ENCODE measurements at regions not wholly inside any gene's neighbourhood (a gene's known extent, or its start where the extent isn't known, plus 50 kb on each side); places are given as distances from the start of the nearest gene placed in this dataset.
"Not testable (repeated sequence)": the region's sequence is repeated elsewhere in the genome, so short reads cannot be mapped to it uniquely, and the experiment has no call there.

DNA sequence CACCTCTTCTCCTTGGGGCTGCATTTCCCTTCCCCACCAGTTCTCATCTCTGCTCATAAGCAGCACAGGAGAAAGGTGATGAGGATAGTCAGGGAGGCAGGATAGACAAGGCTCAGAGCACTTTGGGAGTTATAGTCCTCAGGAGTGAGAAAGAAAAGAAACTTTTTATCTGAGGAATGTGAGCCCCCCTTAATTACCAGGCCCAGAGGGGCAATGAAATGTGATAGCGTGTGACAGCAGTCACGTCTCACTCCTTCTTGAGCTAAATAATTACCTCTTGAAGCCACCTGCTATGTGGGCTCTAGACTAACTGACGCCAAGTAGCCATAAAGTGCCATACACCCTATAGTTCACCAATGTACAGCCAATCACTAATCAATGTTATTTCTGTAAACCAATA is 105.8 kb downstream of the SPP2 start:
- DNase-seq (ENCODE audit: low read depth): no peak

DNA sequence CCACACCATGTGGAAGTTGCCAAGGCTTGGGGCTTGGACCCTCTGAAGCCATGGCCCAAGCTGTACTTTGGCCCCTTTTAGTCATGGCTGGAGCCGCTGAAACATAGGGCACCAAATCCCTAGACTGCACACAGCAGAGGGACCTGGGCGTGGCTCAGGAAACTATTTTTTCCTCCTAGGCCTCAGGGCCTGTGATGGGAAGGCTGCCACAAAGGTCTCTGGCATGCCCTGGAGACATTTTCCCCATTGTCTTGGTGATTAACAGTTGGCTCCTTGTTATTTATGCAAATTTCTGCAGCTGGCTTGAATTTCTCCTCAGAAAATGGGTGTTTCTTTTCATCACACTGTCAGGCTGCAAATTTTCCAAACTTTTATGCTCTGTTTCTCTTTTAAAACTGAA is 102.3 kb downstream of the SPP2 start:
- not testable (repeated sequence) for DNase-seq (ENCODE audit: low read depth)

GRCh38 chr2:234147335-234147861 is 96.9 kb downstream of the SPP2 start:
- no peak for DNase-seq (ENCODE audit: low read depth)

DNA sequence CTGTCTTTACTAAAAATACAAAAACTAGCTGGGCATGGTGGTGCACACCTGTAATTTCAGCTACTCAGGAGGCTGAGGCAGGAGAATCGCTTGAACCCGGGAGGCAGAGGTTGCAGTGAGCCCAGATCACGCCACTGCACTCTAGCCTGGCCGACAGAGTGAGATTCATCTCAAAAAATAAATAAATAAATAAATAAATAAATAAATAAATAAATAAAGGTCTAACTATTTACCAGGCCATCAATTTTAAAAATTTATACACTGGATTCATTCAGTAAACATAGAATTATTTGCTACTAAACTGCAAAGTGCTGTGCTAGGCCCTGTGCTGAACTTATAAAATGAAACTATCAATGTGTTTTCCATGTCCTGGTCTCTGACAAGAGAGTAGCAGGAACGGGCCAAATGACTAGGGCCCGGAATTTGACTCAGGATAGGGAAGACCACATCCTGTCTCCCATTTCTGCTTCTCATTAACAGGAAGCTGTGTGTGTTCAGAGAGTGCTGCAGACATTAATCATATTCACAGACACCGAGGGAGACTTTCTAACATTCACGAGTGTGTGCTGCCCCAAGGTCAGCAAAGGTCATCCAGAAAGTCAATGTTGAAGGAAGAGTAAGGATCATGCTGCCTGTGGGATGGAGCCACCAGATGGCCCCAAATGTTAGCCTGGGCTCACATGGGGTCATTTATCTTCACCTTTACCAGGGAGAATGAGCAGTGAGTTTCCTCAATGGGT is 95.8 kb downstream of the SPP2 start:
- DNase-seq (ENCODE audit: low read depth): peak; percentile 81

- DNase-seq (ENCODE audit: low read depth): no peak
These were observed 95.0 kb downstream of the SPP2 start for GRCh38 chr2:234145511-234145910.

- no peak for DNase-seq (ENCODE audit: low read depth)
These were observed 94.6 kb downstream of the SPP2 start for GRCh38 chr2:234145057-234145456.

DNA sequence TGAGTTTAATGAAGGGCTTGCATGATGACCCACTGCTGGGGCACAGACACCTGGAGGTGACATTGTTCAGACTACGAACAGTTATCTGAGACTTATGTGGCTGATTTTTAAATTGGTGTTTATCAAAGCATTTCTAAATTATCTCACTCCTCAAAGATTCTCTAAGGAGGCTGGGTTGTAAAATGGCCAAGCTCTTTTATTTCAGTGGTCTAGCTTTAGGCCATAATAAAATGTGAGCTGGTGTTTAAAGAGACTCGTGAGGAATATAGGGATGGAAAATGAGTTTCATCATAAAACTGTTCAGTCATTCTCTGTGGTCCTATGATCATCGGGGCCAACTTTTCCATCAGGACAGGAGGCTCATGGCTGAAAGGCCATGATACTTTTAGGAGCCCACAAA is 93.4 kb downstream of the SPP2 start:
- DNase-seq (ENCODE audit: low read depth): no peak

DNA sequence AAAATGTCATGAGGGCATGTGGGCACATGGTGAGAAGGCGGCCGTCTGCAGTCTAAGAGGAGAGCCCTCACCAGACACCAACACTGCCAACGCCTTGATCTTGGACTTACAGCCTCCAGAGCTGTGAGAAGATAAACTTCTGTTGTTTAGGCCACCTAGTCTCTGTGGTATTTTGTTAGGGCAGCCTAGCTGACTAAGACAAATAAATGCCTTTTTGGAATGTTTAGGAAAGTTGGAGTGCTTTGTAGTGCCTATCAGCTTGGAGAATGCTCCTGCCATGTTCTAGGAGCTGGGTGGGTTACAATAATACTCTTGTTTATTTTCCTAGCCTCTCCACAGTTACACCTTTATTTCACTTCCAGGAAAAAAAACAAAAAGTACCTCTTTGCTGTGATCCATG is 92.0 kb downstream of the SPP2 start:
- no peak for DNase-seq (ENCODE audit: low read depth)

DNA sequence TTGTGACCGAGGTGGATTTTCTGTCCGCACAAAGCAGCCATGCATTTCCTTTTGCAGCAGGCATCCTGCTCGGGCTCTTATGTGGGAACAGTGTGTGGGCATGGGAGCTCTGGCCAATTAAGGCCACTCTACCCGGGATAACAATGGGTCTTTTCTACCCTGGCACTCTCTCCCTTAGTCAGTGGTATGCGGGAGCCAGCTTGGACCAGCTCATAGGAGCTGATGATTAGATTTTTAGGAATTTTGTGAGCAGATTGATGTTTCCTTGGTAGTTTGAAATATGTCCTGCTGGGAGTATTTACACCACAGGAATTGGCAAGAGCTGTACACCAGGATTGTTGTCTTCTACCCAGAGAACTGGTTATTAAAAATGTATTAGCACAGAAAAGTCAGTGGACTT is 89.3 kb downstream of the SPP2 start:
- DNase-seq (ENCODE audit: low read depth): no peak

GRCh38 chr2:234138836-234139235 is 88.3 kb downstream of the SPP2 start:
- DNase-seq (ENCODE audit: low read depth): no peak

DNA sequence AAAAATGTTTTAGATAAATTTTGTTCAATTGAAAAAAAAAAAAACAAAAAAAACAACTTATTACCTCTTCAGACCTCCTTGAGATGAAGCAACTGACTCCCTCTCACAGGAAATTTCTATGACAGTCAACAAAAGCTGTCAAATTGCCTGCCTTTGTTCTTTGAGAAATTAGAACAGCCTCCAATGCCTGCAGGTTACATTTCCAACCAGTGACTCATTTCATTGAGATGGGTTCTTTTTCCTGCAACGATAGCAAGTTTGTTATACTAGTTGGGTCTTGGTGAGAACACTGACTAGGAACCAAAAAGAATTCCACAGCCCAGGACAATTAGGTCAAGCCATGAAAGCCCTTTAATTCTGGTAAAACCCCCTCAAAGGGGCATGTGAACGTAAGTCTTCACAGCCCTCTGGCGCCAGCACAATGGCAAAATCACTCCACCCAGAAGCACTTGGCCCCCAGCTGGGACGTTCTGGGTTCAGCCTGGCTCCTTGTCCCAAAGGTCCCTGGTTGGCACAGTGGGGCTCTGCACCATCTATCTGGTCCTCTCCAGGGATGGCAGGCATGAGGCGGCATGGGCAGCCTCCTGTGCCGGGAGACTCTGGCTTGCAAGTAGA is 87.0 kb downstream of the SPP2 start:
- peak; percentile 49 for DNase-seq (ENCODE audit: low read depth)

GRCh38 chr2:234136461-234136860 is 86.0 kb downstream of the SPP2 start:
- no peak for DNase-seq (ENCODE audit: low read depth)

GRCh38 chr2:234135750-234136221 is 85.3 kb downstream of the SPP2 start:
- peak; percentile 67 for DNase-seq (ENCODE audit: low read depth)

- no peak for DNase-seq (ENCODE audit: low read depth)
These were observed 84.0 kb downstream of the SPP2 start for GRCh38 chr2:234134496-234134895.

DNA sequence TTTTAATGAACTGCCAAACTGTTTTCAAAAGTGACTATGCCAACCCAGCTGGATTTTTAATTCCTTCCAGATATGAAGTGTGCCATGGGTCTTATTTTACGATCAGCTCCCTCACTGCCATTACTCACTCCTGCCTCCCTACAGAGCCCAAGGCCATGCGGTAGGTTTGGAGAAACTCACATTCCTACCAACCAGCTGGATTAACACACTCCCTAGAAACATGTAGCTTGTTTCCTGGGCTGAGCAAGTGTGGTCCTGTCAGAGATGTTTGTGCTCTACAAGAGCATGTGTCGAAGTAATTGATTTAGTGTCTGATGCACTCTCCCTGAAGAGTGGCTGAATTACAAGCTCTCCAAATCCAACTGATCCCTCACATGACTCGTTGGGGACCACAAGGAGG is 82.5 kb downstream of the SPP2 start:
- peak; percentile 23 for DNase-seq (ENCODE audit: low read depth)

DNA sequence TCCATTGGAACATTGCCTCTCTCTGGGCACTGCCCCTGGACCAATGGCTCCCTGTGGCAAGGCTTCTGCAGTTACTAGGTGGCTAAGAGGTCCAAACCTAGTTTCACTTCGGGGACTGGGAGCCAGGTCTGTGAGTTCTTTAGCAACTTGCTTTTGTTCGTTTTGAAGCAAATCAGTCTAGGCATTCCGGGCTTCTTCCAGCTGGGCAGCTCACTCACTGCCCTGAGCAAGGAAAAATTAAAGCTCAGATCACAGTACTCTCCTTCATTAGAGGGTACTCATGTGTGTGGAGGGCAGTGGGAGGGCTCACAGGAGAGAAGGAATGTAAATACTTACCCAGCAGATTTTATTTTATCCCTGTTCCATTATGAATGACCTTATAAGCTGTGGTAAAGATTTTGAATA is 80.3 kb downstream of the SPP2 start:
- peak; percentile 10 for DNase-seq (ENCODE audit: low read depth)

- no peak for DNase-seq (ENCODE audit: low read depth)
These were observed 78.1 kb downstream of the SPP2 start for GRCh38 chr2:234128606-234129005.

Measured in iris pigment epithelial cell (primary cell).